B cell (primary cell): ENCODE measurements at regions not wholly inside any gene's neighbourhood (a gene's known extent, or its start where the extent isn't known, plus 50 kb on each side); places are given as distances from the start of the nearest gene placed in this dataset.

Experiments
- EZH2 ChIP-seq: IDR thresholded peaks from 2 replicates; pipeline ENCODE4 v1.6.1; 2012; ENCODE audit warnings: borderline replicate concordance, low read depth, mild to moderate bottlenecking, moderate library complexity, low read length; ENCODE audit not compliant: insufficient read depth, poor library complexity, severe bottlenecking
- TF ChIP-seq, protein P1 (sequence below): fragments of 200-600 bp; IDR thresholded peaks from one replicate; pipeline ENCODE4 v1.8.0; 2022; ENCODE audit warnings: antibody characterized with exemption, mild to moderate bottlenecking

DNA sequence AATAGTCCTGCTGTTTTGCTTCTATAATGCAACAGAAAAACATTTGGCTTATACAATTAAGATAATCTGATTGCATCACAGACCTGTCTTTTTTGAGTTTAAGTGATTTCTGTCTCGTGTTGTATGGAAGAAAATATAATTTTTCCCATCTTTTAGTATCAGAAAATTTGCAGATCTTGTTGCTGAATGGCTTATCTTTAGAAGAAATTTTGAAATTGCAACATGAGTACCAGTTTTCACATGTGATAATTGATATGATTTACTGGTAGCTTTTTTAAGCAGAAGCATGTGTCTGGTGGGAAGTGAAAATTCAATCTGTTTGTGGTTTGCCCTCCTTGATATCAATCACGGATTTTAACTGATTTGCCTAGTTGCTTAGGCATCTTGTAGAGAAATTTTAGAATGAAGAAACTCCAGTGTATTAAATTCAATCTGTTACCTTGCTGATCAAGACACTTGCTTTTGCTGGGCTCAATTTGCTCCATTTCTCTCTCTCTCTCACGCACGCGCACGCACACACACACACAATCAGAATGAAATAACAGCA, 89.8 kb upstream of the MYCBP2 start:
- TF ChIP-seq, protein P1, sequence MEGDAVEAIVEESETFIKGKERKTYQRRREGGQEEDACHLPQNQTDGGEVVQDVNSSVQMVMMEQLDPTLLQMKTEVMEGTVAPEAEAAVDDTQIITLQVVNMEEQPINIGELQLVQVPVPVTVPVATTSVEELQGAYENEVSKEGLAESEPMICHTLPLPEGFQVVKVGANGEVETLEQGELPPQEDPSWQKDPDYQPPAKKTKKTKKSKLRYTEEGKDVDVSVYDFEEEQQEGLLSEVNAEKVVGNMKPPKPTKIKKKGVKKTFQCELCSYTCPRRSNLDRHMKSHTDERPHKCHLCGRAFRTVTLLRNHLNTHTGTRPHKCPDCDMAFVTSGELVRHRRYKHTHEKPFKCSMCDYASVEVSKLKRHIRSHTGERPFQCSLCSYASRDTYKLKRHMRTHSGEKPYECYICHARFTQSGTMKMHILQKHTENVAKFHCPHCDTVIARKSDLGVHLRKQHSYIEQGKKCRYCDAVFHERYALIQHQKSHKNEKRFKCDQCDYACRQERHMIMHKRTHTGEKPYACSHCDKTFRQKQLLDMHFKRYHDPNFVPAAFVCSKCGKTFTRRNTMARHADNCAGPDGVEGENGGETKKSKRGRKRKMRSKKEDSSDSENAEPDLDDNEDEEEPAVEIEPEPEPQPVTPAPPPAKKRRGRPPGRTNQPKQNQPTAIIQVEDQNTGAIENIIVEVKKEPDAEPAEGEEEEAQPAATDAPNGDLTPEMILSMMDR = no peak
- no peak for TF ChIP-seq EZH2
